ENCODE measurements at regions not wholly inside any gene's neighbourhood (a gene's known extent, or its start where the extent isn't known, plus 50 kb on each side); places are given as distances from the start of the nearest gene placed in this dataset.
A peak's percentile ranks its signal among the peaks of the same experiment; 100 is the strongest.
"Not testable (repeated sequence)": the region's sequence is repeated elsewhere in the genome, so short reads cannot be mapped to it uniquely, and the experiment has no call there.

GRCh38 chr1:120357046-120357445, 57.8 kb upstream of the NBPF8 start:
- not testable (repeated sequence) for H3K27ac Mint-ChIP-seq; H3K9me3 Mint-ChIP-seq; DNase-seq; H3K27me3 Mint-ChIP-seq (ENCODE audit: insufficient read depth); H3K4me3 Mint-ChIP-seq; H3K4me1 Mint-ChIP-seq (ENCODE audit: low read depth); H3K36me3 Mint-ChIP-seq (ENCODE audit: low read depth)

- not testable (repeated sequence) for H3K9me3 Mint-ChIP-seq; H3K27me3 Mint-ChIP-seq (ENCODE audit: insufficient read depth); H3K27ac Mint-ChIP-seq; H3K4me1 Mint-ChIP-seq (ENCODE audit: low read depth); H3K4me3 Mint-ChIP-seq; H3K36me3 Mint-ChIP-seq (ENCODE audit: low read depth)
- peak; percentile 31 for DNase-seq
- TF ChIP-seq CTCF (IDR thresholded peaks at IDR 0.05) = peak; percentile 30
Measured at GRCh38 chr1:120356170-120356569, 58.7 kb upstream of the NBPF8 start.

GRCh38 chr1:120354618-120355184, 60.1 kb upstream of the NBPF8 start:
- Mint-ChIP-seq H3K4me3 (peak overlapping the region; percentile 90), H3K27ac (peak overlapping the region; percentile 100)
- H3K27me3 Mint-ChIP-seq (ENCODE audit: insufficient read depth); H3K4me1 Mint-ChIP-seq (ENCODE audit: low read depth); H3K9me3 Mint-ChIP-seq; H3K36me3 Mint-ChIP-seq (ENCODE audit: low read depth): not testable (repeated sequence)
- DNase-seq = peak; percentile 68

GRCh38 chr1:120342231-120343073, 72.4 kb upstream of the NBPF8 start:
- not testable (repeated sequence) for DNase-seq; H3K36me3 Mint-ChIP-seq (ENCODE audit: low read depth); H3K27me3 Mint-ChIP-seq (ENCODE audit: insufficient read depth); H3K4me1 Mint-ChIP-seq (ENCODE audit: low read depth); H3K9me3 Mint-ChIP-seq
- Mint-ChIP-seq H3K4me3 (peak overlapping the region; percentile 85), H3K27ac (peak overlapping the region; percentile 49)

- H3K27me3 Mint-ChIP-seq (ENCODE audit: insufficient read depth); H3K9me3 Mint-ChIP-seq; H3K36me3 Mint-ChIP-seq (ENCODE audit: low read depth); H3K4me1 Mint-ChIP-seq (ENCODE audit: low read depth); DNase-seq: not testable (repeated sequence)
- Mint-ChIP-seq H3K4me3 (peak overlapping the region; percentile 91), H3K27ac (peak overlapping the region; percentile 75)
Measured at GRCh38 chr1:120341756-120342155, 73.1 kb upstream of the NBPF8 start.

GRCh38 chr1:120340838-120341751, 73.7 kb upstream of the NBPF8 start:
- DNase-seq; H3K36me3 Mint-ChIP-seq (ENCODE audit: low read depth); H3K27ac Mint-ChIP-seq; H3K4me1 Mint-ChIP-seq (ENCODE audit: low read depth); H3K9me3 Mint-ChIP-seq; H3K27me3 Mint-ChIP-seq (ENCODE audit: insufficient read depth): not testable (repeated sequence)
- H3K4me3 Mint-ChIP-seq = peak overlapping the region; percentile 91

GRCh38 chr1:120315738-120316137, 99.1 kb upstream of the NBPF8 start:
- not testable (repeated sequence) for H3K9me3 Mint-ChIP-seq; H3K27ac Mint-ChIP-seq; H3K4me3 Mint-ChIP-seq; H3K27me3 Mint-ChIP-seq (ENCODE audit: insufficient read depth); H3K36me3 Mint-ChIP-seq (ENCODE audit: low read depth); DNase-seq; H3K4me1 Mint-ChIP-seq (ENCODE audit: low read depth)

- DNase-seq; H3K36me3 Mint-ChIP-seq (ENCODE audit: low read depth); H3K9me3 Mint-ChIP-seq; H3K27ac Mint-ChIP-seq; H3K4me1 Mint-ChIP-seq (ENCODE audit: low read depth); H3K4me3 Mint-ChIP-seq; H3K27me3 Mint-ChIP-seq (ENCODE audit: insufficient read depth): not testable (repeated sequence)
Measured at GRCh38 chr1:120311930-120312329, 102.9 kb upstream of the NBPF8 start.

GRCh38 chr1:120308940-120309578, 105.8 kb upstream of the NBPF8 start:
- not testable (repeated sequence) for H3K4me1 Mint-ChIP-seq (ENCODE audit: low read depth); H3K9me3 Mint-ChIP-seq; DNase-seq; H3K27ac Mint-ChIP-seq; H3K27me3 Mint-ChIP-seq (ENCODE audit: insufficient read depth); H3K36me3 Mint-ChIP-seq (ENCODE audit: low read depth); H3K4me3 Mint-ChIP-seq

- not testable (repeated sequence) for H3K9me3 Mint-ChIP-seq; H3K4me1 Mint-ChIP-seq (ENCODE audit: low read depth); H3K4me3 Mint-ChIP-seq; H3K27me3 Mint-ChIP-seq (ENCODE audit: insufficient read depth); DNase-seq; H3K36me3 Mint-ChIP-seq (ENCODE audit: low read depth); H3K27ac Mint-ChIP-seq
Measured at GRCh38 chr1:120305046-120305445, 109.8 kb upstream of the NBPF8 start.

- H3K4me3 Mint-ChIP-seq; H3K4me1 Mint-ChIP-seq (ENCODE audit: low read depth); H3K36me3 Mint-ChIP-seq (ENCODE audit: low read depth); H3K27ac Mint-ChIP-seq; DNase-seq; H3K9me3 Mint-ChIP-seq; H3K27me3 Mint-ChIP-seq (ENCODE audit: insufficient read depth): not testable (repeated sequence)
Measured at GRCh38 chr1:120304341-120304740, 110.5 kb upstream of the NBPF8 start.

All from HFFc6 (cell line).